ENCODE measurements at regions not wholly inside any gene's neighbourhood (a gene's known extent, or its start where the extent isn't known, plus 50 kb on each side); places are given as distances from the start of the nearest gene placed in this dataset.

DNA sequence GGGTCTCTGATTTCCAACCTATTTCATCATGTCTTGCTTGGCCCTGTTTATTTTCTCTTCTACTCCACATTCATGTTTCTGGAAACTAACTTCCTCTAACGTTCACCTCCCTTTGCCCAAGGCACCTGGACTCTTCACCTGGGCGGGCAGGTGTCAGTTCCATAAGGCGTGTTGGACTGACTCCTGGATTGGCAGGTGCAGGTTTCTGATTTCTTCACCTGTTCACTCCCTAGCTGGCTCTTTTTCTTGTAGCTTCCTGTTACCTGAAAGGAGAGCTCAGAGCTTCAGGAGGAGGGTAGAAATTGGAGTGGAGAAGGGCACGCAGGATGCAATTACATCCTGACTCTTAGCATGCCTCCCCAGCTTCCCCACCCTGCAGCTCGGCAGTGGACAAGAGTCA lies 350.8 kb upstream of the KLF3 start:
- DNase-seq (ENCODE audit: low spot score): no peak

DNA sequence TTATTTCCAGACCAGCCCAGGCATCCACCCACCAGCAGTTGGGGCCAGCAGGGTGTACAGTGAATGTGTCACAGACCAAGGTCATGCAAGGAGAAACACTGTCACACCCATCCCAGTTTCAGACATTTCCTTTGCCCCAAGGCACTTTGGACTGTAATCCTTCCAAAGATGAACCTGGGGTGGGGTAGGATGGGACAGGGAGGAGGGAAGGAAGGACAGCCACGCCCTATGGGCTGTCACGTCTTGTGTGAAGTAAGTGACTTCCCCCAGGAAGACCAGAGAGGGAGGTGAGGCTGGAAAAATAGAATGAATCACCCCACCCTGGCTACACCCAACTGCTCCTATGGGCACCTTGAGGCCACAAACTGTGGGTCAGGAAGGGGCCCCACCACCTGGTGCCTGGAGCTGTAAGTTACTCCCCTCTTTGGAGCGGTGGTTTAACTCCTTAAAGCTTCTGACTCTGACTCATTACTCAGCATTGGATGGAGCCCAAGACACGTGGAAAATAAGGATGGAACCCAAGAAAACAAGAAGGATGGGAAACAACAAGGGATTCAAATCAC lies 349.9 kb upstream of the KLF3 start:
- peak; percentile 37 for DNase-seq (ENCODE audit: low spot score)

DNA sequence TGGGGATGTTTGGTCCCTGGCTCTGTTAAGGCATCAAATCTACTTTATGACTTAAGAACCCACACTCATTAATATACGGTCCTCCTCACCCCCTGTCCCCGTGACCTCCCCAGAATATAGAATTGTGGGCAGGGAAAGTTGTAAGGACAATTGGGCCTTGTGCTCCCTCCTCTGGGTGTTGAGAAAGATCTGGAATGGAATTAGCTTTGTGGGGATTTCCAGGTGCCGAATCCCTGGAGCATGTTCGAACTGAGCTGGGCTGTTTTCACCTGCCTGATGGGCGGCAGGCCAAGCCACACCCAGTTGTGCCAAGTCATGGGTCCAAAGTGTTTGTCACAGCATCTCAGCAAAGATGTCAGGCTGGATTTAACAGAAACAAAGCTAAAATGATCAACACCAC lies 349.3 kb upstream of the KLF3 start:
- DNase-seq (ENCODE audit: low spot score): no peak

DNA sequence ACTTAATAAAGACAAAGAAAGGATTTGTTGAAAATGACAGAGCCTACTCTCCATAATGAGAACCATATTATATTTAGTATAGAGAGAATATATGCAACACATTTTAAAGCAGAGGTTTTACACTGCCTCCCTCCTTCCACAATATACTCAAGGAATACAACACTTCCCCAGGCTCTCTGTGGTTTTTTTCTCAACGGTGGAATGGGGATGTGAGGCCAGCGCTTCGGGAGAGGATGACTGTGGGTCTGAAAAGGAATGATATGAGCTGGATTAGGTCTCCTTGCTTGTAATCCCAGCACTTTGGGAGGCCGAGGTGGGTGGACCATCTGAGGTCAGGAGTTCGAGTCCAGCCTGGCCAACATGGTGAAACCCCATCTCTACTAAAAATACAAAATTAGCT lies 348.7 kb upstream of the KLF3 start:
- no peak for DNase-seq (ENCODE audit: low spot score)

DNA sequence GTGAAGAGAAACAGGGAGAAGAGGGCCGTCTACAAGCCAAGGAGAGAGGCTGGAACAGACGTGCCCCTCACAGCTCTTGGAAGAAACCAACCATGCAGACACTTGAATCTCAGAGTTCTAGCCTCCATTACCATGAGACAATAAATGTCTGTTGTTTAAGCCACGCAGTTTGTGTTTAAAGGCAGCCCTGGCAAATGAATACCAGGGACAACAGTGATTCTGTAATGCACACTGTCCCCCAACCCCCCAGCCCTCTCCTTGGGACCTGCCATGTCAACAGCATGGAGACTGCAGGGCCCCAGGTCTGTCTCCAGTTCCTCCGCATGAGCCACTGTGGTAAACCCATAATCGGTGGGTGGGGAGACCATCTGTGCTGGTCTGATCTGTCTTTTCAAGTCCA lies 348.0 kb upstream of the KLF3 start:
- DNase-seq (ENCODE audit: low spot score): no peak

DNA sequence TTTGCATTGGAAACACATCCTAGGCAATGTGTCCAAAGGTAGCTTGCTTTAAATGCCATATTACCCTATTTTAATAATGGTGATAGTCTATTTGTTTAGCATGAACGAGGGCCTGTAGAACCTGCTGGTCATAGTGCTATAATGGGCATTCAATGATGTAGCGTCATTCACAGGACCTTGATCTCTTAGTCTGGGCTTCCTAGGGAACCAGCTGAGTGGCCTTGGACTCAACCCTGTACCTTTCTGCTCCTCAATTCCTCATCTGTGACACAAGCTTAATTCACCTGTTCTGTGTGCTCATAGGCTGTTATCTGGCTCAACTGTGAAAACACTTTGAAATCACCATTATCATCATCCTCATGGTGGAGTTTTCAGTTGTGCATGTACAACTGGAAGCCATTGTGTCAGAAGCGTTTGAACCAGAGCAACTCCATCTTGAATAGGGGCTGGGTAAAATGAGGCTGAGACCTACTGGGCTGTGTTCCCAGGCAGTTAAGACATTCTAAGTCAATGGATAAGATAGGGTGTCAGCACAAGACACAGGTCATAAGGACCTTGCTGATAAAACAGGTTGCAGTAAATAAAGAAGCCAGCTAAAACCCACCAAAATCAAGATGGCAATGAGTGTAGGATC lies 346.8 kb upstream of the KLF3 start:
- DNase-seq (ENCODE audit: low spot score): no peak

DNA sequence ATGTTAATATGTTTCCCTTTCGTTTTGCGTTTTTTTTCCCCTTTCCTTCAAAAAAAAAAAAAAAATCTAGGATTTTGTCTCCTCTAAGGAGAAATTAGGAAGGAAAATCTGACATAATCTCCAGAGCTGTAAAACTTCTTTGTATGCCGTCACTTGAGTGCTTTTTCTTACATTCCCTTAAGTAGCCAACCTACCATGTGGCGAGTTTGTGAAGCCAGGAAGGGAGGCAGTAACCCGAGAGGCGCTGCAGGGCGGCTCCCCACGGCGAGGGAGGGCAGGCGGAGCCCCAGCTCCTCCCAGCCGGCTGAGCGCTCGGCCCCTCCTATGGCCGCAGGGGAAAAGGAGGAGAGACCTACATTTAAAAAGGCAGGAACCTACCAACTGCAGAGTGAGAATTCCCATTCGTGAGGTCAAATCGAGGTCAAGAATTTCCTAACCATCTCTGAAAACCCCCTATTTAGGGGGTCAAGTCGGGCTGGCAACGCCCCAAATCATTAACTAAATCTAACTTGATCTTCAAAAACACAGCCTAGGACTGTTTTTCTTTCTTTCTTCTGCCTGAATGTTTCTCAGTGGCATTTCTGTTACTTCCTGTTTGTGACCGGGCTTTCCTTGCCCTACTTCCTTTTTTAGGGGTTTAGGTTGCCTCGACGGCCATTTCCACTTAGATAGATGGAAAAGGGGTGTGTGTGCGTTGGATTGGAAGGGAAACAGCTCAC lies 345.1 kb upstream of the KLF3 start:
- peak; percentile 95 for DNase-seq (ENCODE audit: low spot score)

DNA sequence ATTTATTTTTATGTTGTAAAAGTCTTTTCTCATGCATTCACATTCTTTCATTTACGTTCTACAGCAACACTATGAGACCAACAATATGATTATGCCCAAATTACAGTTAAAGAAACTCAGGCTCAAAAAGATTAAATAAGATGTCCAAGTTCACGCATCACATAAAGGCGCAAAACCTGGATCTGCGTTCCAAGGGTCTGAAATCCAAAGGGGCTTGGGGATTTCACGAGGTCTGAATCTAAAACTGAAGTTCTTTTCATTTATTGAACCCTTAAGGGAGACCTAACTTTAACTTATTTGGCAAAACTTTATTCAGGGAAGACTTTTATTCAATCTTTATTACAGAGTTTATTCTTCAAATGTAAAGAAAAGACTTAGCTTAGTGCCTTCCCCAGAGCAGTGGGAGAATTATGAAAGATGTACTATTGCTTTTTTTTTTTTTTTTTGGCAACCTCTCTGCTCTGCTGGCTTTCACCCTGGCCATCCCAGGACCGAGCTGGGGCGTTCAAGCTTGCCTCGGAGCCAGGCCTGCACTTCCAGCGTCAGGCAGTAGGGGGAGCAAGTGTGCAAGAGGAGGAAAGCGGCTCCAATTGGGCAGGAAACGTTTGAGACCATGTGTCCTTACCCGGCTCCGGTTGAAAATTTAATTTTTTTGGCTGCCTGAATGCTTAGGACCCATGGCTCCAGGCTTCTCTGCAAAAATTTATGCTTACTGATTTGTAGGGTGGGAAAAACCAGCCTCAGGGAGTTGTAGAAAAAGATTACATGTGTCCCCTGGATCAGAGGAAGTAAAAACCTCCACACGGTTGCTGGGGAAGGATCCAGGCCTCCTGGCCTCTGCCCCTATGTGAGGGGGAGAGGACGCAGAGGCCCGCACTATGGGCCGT lies 344.3 kb upstream of the KLF3 start:
- DNase-seq (ENCODE audit: low spot score): peak; percentile 91

DNA sequence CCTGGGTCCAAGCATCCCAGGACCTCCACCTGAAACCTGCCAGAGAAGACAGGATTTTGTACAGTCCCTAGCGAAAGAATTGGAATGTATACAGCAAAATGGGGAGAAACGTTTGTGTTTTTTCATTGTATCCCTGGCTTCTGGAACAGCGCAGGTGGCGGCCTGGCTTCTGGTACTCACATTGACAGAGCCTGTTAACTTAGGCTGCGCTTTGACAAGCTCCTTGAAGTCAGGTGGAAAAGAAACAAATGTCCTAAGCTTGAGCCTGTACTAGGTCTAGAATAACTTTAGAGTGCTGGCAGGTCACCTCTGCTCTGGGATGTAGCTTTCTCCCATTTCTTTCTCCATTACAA lies 343.7 kb upstream of the KLF3 start:
- no peak for DNase-seq (ENCODE audit: low spot score)

DNA sequence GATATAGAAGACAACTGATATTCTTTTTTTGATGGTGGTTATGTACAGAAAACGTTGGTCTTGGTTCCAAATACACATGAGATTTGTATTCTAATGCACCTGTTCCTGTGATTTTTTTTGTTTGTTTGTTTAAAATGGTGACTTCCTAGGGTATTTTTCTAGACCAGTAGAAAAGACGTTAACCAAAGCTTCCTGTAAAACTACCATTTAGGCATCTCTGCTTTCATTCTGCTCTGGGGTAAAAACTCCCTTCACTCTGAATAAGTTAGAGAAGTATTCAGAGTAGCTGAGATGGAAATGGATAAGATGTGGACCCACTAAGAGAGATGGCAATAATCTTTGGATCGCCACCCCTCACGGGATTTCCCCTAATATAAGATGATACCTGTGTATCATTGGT lies 343.2 kb upstream of the KLF3 start:
- no peak for DNase-seq (ENCODE audit: low spot score)

DNA sequence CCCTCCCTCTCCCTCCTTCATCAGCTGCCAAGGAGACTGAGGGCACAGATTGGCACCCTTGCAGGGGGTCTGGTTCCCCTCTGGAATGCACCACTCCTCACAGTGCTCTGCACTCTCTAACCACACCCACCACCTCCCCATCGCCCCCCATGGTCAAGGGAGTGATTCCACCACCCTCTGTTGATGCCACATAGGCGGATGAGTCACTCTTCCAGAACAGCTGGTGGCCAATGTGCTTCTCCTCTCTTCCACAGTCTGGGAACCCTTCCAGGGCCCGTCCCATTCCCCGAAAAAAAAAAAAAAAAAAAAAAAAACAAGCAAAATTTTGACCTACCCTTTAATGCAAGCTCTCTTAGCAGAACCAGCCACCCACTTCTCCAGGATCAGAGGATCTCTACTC lies 341.3 kb upstream of the KLF3 start:
- peak; percentile 86 for DNase-seq (ENCODE audit: low spot score)

DNA sequence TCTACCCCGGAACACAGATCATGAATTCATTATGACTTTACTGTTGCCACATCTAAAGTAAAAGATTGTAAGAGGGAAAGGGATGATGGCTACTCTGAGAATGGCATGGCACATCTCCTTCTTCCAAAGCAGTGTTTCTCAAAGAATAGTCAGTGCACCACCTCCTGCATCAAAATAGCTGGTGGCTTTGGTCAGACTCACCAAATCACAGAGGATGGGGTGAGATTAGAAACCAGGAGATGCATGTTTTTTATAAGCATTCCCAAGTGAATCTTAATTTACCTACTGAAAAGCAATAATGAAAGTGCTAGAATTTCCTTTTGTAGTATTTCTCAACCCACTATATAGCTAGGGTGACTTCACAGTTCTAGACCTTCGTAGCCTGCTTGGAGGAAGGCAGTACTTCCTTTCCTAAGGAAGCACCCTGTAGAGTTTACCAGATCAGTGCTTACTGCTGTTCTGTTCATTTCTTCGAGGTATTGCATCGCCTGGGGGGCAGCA lies 340.8 kb upstream of the KLF3 start:
- DNase-seq (ENCODE audit: low spot score): no peak

DNA sequence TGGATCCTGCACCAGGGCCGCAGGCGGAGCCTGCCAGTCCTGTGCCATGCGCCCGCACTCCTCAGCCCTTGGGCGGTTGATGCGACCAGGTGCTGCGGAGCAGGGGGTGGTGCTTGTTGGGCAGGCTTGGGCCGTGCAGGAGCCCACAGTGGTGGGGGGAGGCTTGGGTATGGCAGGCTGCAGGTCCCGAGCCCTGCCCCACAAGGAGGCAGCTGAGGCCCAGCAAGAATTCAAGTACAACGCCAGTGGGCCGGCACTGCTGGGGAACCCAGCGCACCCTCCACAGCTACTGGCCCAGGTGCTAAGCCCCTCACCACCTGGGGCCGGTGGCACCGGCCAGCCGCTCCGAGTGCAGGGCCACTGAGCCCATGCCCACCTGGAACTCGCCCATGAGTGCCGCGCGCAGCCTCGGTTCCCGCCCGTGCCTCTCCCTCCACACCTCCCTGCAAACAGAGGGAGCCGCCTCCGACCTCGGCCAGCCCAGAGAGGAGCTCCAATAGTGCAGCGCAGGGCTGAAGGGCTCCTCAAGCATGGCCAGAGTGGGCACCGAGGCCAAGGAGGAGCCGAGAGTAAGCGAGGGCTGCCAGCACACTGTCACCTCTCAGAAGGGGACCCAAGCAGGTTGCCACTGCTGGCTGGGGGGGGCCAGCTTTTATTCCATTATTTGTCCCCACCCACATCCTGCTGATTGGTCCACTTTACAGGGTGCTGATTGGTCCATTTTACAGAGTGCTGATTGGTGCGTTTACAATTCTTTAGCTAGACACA lies 339.0 kb upstream of the KLF3 start:
- DNase-seq (ENCODE audit: low spot score): no peak

DNA sequence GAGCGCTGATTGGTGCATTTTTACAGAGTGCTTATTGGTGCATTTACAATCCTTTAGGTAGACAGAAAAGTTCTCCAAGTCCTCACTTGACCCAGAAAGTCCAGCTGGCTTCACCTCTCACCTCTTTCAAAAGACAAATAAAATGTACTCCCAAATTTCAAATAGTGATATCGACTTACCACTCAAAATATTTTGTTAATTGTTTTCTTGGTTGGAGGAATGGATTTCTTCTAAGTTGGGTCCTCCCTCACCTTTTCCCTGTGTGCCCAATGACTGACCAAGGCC lies 338.4 kb upstream of the KLF3 start:
- no peak for DNase-seq (ENCODE audit: low spot score)

DNA sequence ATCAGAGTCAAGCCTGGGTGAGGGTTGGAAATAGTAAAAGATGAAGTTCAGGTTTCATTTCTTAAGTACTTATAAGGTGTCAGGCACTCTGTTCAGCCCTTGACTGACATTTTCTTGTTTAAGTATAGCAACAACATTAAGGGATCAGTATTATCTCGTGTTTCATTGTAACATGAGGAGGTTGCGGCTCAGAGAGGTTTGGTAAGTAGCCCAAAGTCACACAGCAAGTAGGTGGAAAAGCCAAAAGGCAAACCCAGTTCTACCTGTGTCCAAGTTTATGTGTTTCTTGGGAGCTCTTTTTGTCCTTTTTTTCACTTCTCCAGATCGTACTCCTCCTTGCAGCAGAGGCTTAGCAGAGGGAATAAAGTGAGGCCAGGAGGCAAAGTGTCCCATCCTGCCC lies 337.5 kb upstream of the KLF3 start:
- no peak for DNase-seq (ENCODE audit: low spot score)

DNA sequence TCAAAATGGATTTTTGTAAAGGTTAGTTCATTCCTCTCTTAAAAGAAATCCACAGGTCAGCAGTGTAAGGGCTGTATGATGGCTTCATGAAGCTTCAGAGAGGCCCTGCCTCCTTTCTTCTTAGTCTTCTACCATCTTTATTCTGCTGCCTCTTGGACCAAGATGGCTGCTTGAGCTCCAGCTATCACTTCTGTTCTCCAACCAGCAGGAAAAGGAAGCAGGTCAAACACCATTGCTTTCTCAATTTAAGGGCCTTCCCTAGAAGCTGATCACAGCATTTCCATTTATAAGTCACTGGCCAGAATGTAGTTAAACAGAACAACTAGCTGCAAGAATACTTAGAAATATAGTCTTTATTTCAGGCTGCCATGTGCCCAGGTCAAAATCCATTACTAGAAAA lies 336.8 kb upstream of the KLF3 start:
- DNase-seq (ENCODE audit: low spot score): no peak

DNA sequence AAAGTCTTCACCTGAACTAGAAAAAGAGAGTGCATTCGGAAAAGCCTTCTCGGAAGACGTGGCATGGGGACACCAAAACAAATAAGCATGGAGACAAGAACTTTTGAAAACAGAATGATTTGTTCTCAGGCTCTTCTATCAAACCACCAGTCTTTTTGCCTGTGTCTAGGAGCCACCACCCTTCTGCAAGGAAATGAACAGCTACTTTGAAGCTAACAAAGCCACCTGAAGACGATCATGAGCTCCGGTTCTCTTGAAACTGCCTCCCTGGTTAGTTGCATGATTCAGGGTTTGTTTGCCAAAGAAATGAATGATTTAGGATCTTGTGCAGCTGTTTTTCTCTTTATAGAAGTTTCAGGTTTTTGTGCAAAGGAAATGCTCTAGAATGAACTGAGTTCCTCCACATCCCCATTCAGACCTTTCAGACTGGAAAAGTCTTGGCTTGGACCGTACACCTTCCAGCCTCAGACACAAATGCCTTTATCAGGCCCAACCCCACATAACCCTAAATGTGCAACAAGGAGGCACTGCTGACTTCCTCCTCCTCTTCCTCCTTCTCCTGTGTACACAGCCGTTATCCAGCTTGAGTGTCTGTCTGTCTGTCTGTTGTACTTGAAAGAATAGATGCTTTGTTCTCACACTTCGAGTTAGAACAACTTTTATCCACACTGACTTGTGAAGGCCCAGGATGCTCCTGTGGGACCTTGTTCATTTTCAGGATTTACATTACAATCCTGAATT lies 334.8 kb upstream of the KLF3 start:
- no peak for DNase-seq (ENCODE audit: low spot score)

DNA sequence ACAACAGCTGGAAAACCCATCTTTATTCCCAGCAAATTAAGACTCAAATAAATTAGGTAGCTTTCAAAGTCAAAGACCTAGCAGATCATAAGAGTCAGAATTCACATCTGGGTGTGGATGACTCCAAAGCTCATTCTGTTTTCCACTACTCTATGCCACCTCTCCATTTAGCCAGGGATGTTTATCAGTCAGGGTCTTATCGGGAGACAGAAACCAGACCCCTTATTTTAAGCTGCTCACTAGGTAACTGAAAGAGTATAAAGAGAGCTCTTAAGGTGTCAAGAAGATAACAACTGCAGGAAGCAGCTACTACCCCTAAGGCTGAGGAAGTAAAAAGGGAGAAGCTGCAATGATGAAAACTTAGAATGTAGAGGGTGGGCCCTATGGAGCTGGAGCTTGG lies 333.7 kb upstream of the KLF3 start:
- no peak for DNase-seq (ENCODE audit: low spot score)

DNA sequence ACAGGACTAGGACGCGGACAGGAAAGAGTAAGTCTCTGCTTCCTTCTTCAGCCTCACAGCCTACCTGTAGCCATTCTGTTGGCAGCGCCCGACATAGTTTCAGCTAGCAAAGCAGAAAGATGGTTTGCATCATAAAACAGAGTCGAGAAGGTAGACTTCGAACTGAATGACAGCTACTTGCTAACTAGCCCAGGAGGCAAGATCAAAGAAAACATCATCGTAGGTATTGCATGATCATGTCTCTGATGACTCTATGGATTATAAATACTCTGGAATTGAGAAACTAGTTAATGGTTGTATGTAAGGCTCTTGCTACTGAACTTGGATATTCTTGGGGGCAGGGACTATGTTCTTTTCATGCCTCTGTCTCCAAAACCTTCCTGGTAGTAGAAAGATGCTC lies 333.1 kb upstream of the KLF3 start:
- DNase-seq (ENCODE audit: low spot score): no peak

DNA sequence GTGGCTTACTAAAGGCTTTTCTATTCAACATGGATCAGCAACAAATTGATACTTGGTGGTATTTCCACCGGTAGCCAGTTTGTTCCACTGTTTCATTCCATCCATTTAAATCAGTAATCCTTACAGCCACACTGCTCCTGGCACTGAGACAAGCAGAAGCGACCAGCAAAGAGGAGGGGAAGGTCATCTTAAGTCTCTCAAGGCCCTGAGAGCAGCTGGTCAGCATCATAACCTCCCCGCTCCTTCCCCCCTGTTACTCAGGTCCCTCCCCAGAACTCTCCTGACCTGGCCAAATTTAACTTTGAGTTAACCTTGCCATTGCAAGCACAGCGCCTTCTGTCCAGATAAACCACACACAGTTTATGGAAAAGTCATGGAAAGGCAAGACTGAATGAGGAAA lies 331.3 kb upstream of the KLF3 start:
- no peak for DNase-seq (ENCODE audit: low spot score)

DNA sequence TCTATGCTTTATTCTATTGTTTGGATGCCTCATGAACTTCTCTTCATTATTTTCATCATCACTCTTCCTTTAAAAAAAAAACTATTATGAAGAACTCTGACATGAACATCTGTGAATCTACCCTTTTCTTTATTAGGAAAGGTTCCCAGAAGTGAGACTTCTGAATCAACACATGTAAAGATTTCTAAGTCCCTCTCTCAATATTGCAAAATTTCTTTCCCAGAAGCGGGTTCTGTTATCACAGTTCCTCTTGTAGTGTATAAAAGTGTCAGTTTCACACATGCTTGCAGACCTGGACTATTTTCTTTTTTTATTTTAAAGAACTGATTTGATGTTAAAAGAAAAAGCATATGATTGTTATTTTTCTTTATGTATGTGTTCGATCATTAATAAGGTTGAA lies 330.8 kb upstream of the KLF3 start:
- no peak for DNase-seq (ENCODE audit: low spot score)

DNA sequence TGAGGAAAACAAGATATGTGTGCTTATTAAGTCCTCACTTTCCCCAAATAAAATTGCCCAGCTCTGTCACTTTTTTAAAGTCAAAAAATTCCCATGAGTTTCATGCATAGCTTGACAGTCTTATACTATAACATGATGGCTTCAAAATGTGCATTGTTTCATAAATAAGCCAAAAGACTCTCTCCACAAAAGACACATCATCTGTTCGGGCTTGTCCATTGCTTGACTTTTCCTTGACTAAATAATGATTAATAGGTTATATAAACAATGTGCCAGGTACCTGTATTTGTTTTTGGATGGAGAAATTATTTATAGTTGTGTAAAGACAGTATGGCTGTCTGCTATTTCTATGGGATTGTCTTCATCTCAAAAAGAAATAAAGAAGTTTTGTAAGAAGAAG lies 329.2 kb upstream of the KLF3 start:
- DNase-seq (ENCODE audit: low spot score): no peak

Measured in AG08396 (cell line).